Fibroblast of lung (primary cell): ENCODE measurements at regions not wholly inside any gene's neighbourhood (a gene's known extent, or its start where the extent isn't known, plus 50 kb on each side); places are given as distances from the start of the nearest gene placed in this dataset.

Experiments used
- DNase-seq, 2 donors: peaks; one replicate each; pipeline versions ENCODE4 v3.0.0 to v3.0.0-alpha.2; 2010; ENCODE audit warnings: low read depth in 2 of 2
- H2AFZ ChIP-seq: 2 replicates; pipeline ENCODE4 v1.5.1; 2012; ENCODE audit warnings: low read length, control low read depth, inconsistent platforms
- H3K27ac ChIP-seq: 2 replicates; pipeline ENCODE4 v1.5.1; 2011; ENCODE audit warnings: low read length, control low read depth; ENCODE audit not compliant: insufficient read depth
- H3K27me3 ChIP-seq: 2 replicates; pipeline ENCODE4 v1.5.1; 2011; ENCODE audit warnings: mild to moderate bottlenecking, low read length; ENCODE audit not compliant: control insufficient read depth, insufficient read depth
- H3K36me3 ChIP-seq: 2 replicates; pipeline ENCODE4 v1.5.1; 2011; ENCODE audit warnings: low read length; ENCODE audit not compliant: control insufficient read depth, insufficient read depth
- H3K4me1 ChIP-seq: 2 replicates; pipeline ENCODE4 v1.5.1; 2011; ENCODE audit warnings: low read length; ENCODE audit not compliant: control insufficient read depth, insufficient read depth; ENCODE audit errors: extremely low read depth
- H3K4me2 ChIP-seq: 2 replicates; pipeline ENCODE4 v1.5.1; 2011; ENCODE audit warnings: low read length, control low read depth; ENCODE audit not compliant: insufficient read depth; ENCODE audit errors: extremely low read depth
- H3K4me3 ChIP-seq, 4 experiments: fragments of 200-600 bp in 1 of 4; sonication (generic) in 1 of 4; replicated peaks in 1 of 4; 2 replicates each; pipeline ENCODE4 v1.5.1; 2011 to 2016; ENCODE audit warnings: low read length in 4 of 4, low read depth in 3 of 4, mild to moderate bottlenecking in 3 of 4, control low read depth in 2 of 4, inconsistent platforms in 1 of 4, mixed read lengths in 1 of 4; ENCODE audit not compliant: insufficient read depth in 1 of 4; ENCODE audit errors: control extremely low read depth in 1 of 4
- H3K79me2 ChIP-seq: 2 replicates; pipeline ENCODE4 v1.5.1; 2012; ENCODE audit warnings: mild to moderate bottlenecking, low read length, inconsistent platforms; ENCODE audit not compliant: control insufficient read depth, insufficient read depth
- H3K9ac ChIP-seq: 2 replicates; pipeline ENCODE4 v1.5.1; 2011; ENCODE audit warnings: mild to moderate bottlenecking, low read length, control low read depth; ENCODE audit not compliant: insufficient read depth
- H3K9me3 ChIP-seq: 2 replicates; pipeline ENCODE4 v1.5.1; 2012; ENCODE audit warnings: low read depth, low read length; ENCODE audit not compliant: control insufficient read depth, insufficient read depth
- H4K20me1 ChIP-seq: 2 replicates; pipeline ENCODE4 v1.5.1; 2011; ENCODE audit warnings: low read length; ENCODE audit not compliant: control insufficient read depth, insufficient read depth; ENCODE audit errors: extremely low read depth
- CTCF ChIP-seq, 2 donors: IDR thresholded peaks in 1 of 2; conservative IDR thresholded peaks in 1 of 2; 1 replicate in 1 of 2; 2 replicates in 1 of 2; pipeline ENCODE4 v1.5.1; 2011 to 2012; ENCODE audit warnings: low read length in 2 of 2, control low read depth in 1 of 2, inconsistent platforms in 1 of 2, low read depth in 1 of 2, mild to moderate bottlenecking in 1 of 2
- EZH2 ChIP-seq: IDR thresholded peaks from 2 replicates; pipeline ENCODE4 v1.5.1; 2012; ENCODE audit warnings: low read length, control low read depth, mild to moderate bottlenecking; ENCODE audit errors: missing control alignments

GRCh38 chr13:91100944-91101343, 246.5 kb upstream of the MIR17HG start:
- H2AFZ ChIP-seq = no peak overlapping the region
- no peak overlapping the region for H3K27ac ChIP-seq
- H3K4me2 ChIP-seq = no peak overlapping the region
- no peak overlapping the region for H3K9ac ChIP-seq
- no peak for DNase-seq
- no peaks in the 10 kb centered on the region for H3K4me1 ChIP-seq
- H3K27me3 ChIP-seq = no peaks in the 10 kb centered on the region
- no peaks in the 10 kb centered on the region for H3K9me3 ChIP-seq
- TF ChIP-seq EZH2 (no peak), CTCF (conservative IDR thresholded peaks at IDR 0.05 in 1 of 2, IDR thresholded peaks at IDR 0.05 in 1 of 2; ENCODE audit: low read depth in 1 of 2, low read length in 2 of 2) (no peak)
- H4K20me1 ChIP-seq = no peaks in the 10 kb centered on the region
- H3K4me3 ChIP-seq = no peak overlapping the region
- H3K36me3 ChIP-seq = no peaks in the 10 kb centered on the region
- no peaks in the 10 kb centered on the region for H3K79me2 ChIP-seq

- TF ChIP-seq EZH2 (no peak), CTCF (conservative IDR thresholded peaks at IDR 0.05 in 1 of 2, IDR thresholded peaks at IDR 0.05 in 1 of 2; ENCODE audit: low read depth in 1 of 2, low read length in 2 of 2) (no peak)
- H3K4me3 ChIP-seq = no peak overlapping the region
- no peaks in the 10 kb centered on the region for H3K27me3 ChIP-seq
- no peak overlapping the region for H3K27ac ChIP-seq
- no peaks in the 10 kb centered on the region for H3K36me3 ChIP-seq
- no peaks in the 10 kb centered on the region for H3K4me1 ChIP-seq
- no peaks in the 10 kb centered on the region for H4K20me1 ChIP-seq
- H2AFZ ChIP-seq = no peak overlapping the region
- DNase-seq = no peak
- no peaks in the 10 kb centered on the region for H3K79me2 ChIP-seq
- H3K4me2 ChIP-seq = no peak overlapping the region
- H3K9me3 ChIP-seq = no peaks in the 10 kb centered on the region
- H3K9ac ChIP-seq = no peak overlapping the region
These were observed 246.1 kb upstream of the MIR17HG start for GRCh38 chr13:91101381-91101780.

DNA sequence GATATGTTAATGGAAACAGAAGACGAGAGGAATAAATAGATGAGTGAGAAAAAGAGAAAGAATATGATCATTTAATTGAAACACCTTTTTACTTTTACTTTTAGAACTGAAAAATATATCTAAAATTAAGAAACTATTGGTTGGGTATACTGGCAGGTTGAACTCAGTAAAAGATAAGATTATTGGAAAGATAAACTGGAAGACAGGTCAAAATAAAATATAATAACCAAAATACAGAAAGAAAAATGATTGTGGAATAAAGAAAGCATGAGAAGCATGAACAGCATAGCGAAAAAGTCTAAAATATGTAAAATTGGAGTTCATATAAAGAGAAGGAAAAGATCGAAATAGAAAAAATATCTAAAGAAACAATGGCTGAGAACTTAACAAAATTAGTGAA, 242.2 kb upstream of the MIR17HG start:
- Histone ChIP-seq H3K9ac (no peak overlapping the region), H3K4me3 (no peak overlapping the region), H3K79me2 (no peaks in the 10 kb centered on the region), H2AFZ (no peak overlapping the region), H3K4me2 (no peak overlapping the region), H4K20me1 (no peaks in the 10 kb centered on the region), H3K36me3 (no peaks in the 10 kb centered on the region), H3K27ac (no peak overlapping the region), H3K9me3 (no peaks in the 10 kb centered on the region), H3K4me1 (no peaks in the 10 kb centered on the region), H3K27me3 (no peaks in the 10 kb centered on the region)
- DNase-seq = no peak
- TF ChIP-seq EZH2 (no peak), CTCF (conservative IDR thresholded peaks at IDR 0.05 in 1 of 2, IDR thresholded peaks at IDR 0.05 in 1 of 2; ENCODE audit: low read depth in 1 of 2, low read length in 2 of 2) (no peak)
